Fibroblast of lung (primary cell): ENCODE measurements at regions not wholly inside any gene's neighbourhood (a gene's known extent, or its start where the extent isn't known, plus 50 kb on each side); places are given as distances from the start of the nearest gene placed in this dataset.

Experiments used
- DNase-seq, 2 donors: peaks; one replicate each; pipeline versions ENCODE4 v3.0.0 to v3.0.0-alpha.2; 2010; ENCODE audit warnings: low read depth in 2 of 2
- H2AFZ ChIP-seq: 2 replicates; pipeline ENCODE4 v1.5.1; 2012; ENCODE audit warnings: low read length, control low read depth, inconsistent platforms
- H3K27ac ChIP-seq: 2 replicates; pipeline ENCODE4 v1.5.1; 2011; ENCODE audit warnings: low read length, control low read depth; ENCODE audit not compliant: insufficient read depth
- H3K27me3 ChIP-seq: 2 replicates; pipeline ENCODE4 v1.5.1; 2011; ENCODE audit warnings: mild to moderate bottlenecking, low read length; ENCODE audit not compliant: control insufficient read depth, insufficient read depth
- H3K36me3 ChIP-seq: 2 replicates; pipeline ENCODE4 v1.5.1; 2011; ENCODE audit warnings: low read length; ENCODE audit not compliant: control insufficient read depth, insufficient read depth
- H3K4me1 ChIP-seq: 2 replicates; pipeline ENCODE4 v1.5.1; 2011; ENCODE audit warnings: low read length; ENCODE audit not compliant: control insufficient read depth, insufficient read depth; ENCODE audit errors: extremely low read depth
- H3K4me2 ChIP-seq: 2 replicates; pipeline ENCODE4 v1.5.1; 2011; ENCODE audit warnings: low read length, control low read depth; ENCODE audit not compliant: insufficient read depth; ENCODE audit errors: extremely low read depth
- H3K4me3 ChIP-seq, 4 experiments: fragments of 200-600 bp in 1 of 4; sonication (generic) in 1 of 4; replicated peaks in 1 of 4; 2 replicates each; pipeline ENCODE4 v1.5.1; 2011 to 2016; ENCODE audit warnings: low read length in 4 of 4, low read depth in 3 of 4, mild to moderate bottlenecking in 3 of 4, control low read depth in 2 of 4, inconsistent platforms in 1 of 4, mixed read lengths in 1 of 4; ENCODE audit not compliant: insufficient read depth in 1 of 4; ENCODE audit errors: control extremely low read depth in 1 of 4
- H3K79me2 ChIP-seq: 2 replicates; pipeline ENCODE4 v1.5.1; 2012; ENCODE audit warnings: mild to moderate bottlenecking, low read length, inconsistent platforms; ENCODE audit not compliant: control insufficient read depth, insufficient read depth
- H3K9ac ChIP-seq: 2 replicates; pipeline ENCODE4 v1.5.1; 2011; ENCODE audit warnings: mild to moderate bottlenecking, low read length, control low read depth; ENCODE audit not compliant: insufficient read depth
- H3K9me3 ChIP-seq: 2 replicates; pipeline ENCODE4 v1.5.1; 2012; ENCODE audit warnings: low read depth, low read length; ENCODE audit not compliant: control insufficient read depth, insufficient read depth
- H4K20me1 ChIP-seq: 2 replicates; pipeline ENCODE4 v1.5.1; 2011; ENCODE audit warnings: low read length; ENCODE audit not compliant: control insufficient read depth, insufficient read depth; ENCODE audit errors: extremely low read depth
- EZH2 ChIP-seq: IDR thresholded peaks from 2 replicates; pipeline ENCODE4 v1.5.1; 2012; ENCODE audit warnings: low read length, control low read depth, mild to moderate bottlenecking; ENCODE audit errors: missing control alignments
- TF ChIP-seq, protein P1 (sequence below), 2 donors: IDR thresholded peaks in 1 of 2; conservative IDR thresholded peaks in 1 of 2; 1 replicate in 1 of 2; 2 replicates in 1 of 2; pipeline ENCODE4 v1.5.1; 2011 to 2012; ENCODE audit warnings: low read length in 2 of 2, control low read depth in 1 of 2, inconsistent platforms in 1 of 2, low read depth in 1 of 2, mild to moderate bottlenecking in 1 of 2

GRCh38 chr4:97003715-97004114 lies 1139.6 kb downstream of the STPG2 start:
- Histone ChIP-seq H3K79me2 (no peaks in the 10 kb centered on the region), H3K4me1 (no peaks in the 10 kb centered on the region), H4K20me1 (no peaks in the 10 kb centered on the region), H3K9me3 (no peaks in the 10 kb centered on the region), H3K9ac (no peak overlapping the region), H3K36me3 (no peaks in the 10 kb centered on the region), H3K27me3 (no peaks in the 10 kb centered on the region), H3K4me3 (no peak overlapping the region), H3K27ac (no peak overlapping the region), H3K4me2 (no peak overlapping the region), H2AFZ (no peak overlapping the region)
- TF ChIP-seq EZH2, result no peak
- TF ChIP-seq, protein P1, sequence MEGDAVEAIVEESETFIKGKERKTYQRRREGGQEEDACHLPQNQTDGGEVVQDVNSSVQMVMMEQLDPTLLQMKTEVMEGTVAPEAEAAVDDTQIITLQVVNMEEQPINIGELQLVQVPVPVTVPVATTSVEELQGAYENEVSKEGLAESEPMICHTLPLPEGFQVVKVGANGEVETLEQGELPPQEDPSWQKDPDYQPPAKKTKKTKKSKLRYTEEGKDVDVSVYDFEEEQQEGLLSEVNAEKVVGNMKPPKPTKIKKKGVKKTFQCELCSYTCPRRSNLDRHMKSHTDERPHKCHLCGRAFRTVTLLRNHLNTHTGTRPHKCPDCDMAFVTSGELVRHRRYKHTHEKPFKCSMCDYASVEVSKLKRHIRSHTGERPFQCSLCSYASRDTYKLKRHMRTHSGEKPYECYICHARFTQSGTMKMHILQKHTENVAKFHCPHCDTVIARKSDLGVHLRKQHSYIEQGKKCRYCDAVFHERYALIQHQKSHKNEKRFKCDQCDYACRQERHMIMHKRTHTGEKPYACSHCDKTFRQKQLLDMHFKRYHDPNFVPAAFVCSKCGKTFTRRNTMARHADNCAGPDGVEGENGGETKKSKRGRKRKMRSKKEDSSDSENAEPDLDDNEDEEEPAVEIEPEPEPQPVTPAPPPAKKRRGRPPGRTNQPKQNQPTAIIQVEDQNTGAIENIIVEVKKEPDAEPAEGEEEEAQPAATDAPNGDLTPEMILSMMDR (conservative IDR thresholded peaks at IDR 0.05 in 1 of 2, IDR thresholded peaks at IDR 0.05 in 1 of 2; ENCODE audit: low read depth in 1 of 2, low read length in 2 of 2), result no peak
- no peak for DNase-seq

DNA sequence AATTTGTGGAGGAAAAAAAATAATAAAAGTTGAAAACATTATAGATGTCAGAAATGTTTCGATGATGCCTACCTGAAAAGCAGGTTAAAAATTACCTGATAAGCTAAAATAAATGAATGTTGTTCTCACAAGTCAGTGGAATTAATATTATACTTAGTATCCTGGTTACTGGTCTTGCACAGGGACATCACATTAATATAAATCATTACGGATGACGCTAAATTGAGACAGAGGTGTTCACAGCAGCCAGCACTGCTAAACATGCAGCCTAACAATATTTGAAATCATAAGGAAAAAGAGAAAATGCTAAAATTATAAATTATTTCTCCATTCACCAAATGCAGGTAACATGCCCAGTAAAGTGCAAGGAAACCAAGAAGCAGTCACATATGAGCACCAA lies 1130.0 kb downstream of the STPG2 start:
- H3K27me3 ChIP-seq, result no peaks in the 10 kb centered on the region
- DNase-seq, result no peak

GRCh38 chr4:97013711-97014110 lies 1129.6 kb downstream of the STPG2 start:
- DNase-seq, result no peak
- no peaks in the 10 kb centered on the region for H3K27me3 ChIP-seq
- no peak for TF ChIP-seq EZH2
- H3K9ac ChIP-seq, result no peak overlapping the region
- H3K36me3 ChIP-seq, result no peaks in the 10 kb centered on the region
- no peaks in the 10 kb centered on the region for H3K9me3 ChIP-seq
- no peaks in the 10 kb centered on the region for H3K79me2 ChIP-seq
- H4K20me1 ChIP-seq, result no peaks in the 10 kb centered on the region
- no peak overlapping the region for H3K4me2 ChIP-seq
- H3K4me3 ChIP-seq, result no peak overlapping the region
- H3K4me1 ChIP-seq, result no peaks in the 10 kb centered on the region
- H3K27ac ChIP-seq, result no peak overlapping the region
- H2AFZ ChIP-seq, result no peak overlapping the region

More for the DNA sequence above, 1130.0 kb downstream of the STPG2 start:
- Histone ChIP-seq H3K9ac (no peak overlapping the region), H3K79me2 (no peaks in the 10 kb centered on the region), H3K4me1 (no peaks in the 10 kb centered on the region), H3K27ac (no peak overlapping the region), H4K20me1 (no peaks in the 10 kb centered on the region), H3K4me2 (no peak overlapping the region), H3K9me3 (no peaks in the 10 kb centered on the region), H3K4me3 (no peak overlapping the region), H2AFZ (no peak overlapping the region), H3K36me3 (no peaks in the 10 kb centered on the region)
- TF ChIP-seq EZH2, result no peak
- TF ChIP-seq, protein P1 (conservative IDR thresholded peaks at IDR 0.05 in 1 of 2, IDR thresholded peaks at IDR 0.05 in 1 of 2; ENCODE audit: low read depth in 1 of 2, low read length in 2 of 2), result no peak
